ENCODE measurements at regions not wholly inside any gene's neighbourhood (a gene's known extent, or its start where the extent isn't known, plus 50 kb on each side); places are given as distances from the start of the nearest gene placed in this dataset.

GRCh38 chr20:52757411-52757810 lies 214.7 kb upstream of the TSHZ2 start:
- in situ Hi-C loops (cut with MboI; ENCODE audit: low sequenced_read_pairs, unreplicated experiment) = no loop called here
- TF ChIP-seq, protein P1, sequence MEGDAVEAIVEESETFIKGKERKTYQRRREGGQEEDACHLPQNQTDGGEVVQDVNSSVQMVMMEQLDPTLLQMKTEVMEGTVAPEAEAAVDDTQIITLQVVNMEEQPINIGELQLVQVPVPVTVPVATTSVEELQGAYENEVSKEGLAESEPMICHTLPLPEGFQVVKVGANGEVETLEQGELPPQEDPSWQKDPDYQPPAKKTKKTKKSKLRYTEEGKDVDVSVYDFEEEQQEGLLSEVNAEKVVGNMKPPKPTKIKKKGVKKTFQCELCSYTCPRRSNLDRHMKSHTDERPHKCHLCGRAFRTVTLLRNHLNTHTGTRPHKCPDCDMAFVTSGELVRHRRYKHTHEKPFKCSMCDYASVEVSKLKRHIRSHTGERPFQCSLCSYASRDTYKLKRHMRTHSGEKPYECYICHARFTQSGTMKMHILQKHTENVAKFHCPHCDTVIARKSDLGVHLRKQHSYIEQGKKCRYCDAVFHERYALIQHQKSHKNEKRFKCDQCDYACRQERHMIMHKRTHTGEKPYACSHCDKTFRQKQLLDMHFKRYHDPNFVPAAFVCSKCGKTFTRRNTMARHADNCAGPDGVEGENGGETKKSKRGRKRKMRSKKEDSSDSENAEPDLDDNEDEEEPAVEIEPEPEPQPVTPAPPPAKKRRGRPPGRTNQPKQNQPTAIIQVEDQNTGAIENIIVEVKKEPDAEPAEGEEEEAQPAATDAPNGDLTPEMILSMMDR (IDR thresholded peaks at IDR 0.05; ENCODE audit: borderline replicate concordance, control extremely low read depth, extremely low read depth, insufficient read depth, missing control alignments) = no peak
- DNase-seq (ENCODE audit: low spot score) = no peak

- in situ Hi-C loops (cut with MboI; ENCODE audit: low sequenced_read_pairs, unreplicated experiment) = no loop called here
- DNase-seq (ENCODE audit: low spot score) = no peak
- TF ChIP-seq, protein P1 (IDR thresholded peaks at IDR 0.05; ENCODE audit: borderline replicate concordance, control extremely low read depth, extremely low read depth, insufficient read depth, missing control alignments) = no peak
Observed at GRCh38 chr20:52755744-52756143, 216.4 kb upstream of the TSHZ2 start.

DNA sequence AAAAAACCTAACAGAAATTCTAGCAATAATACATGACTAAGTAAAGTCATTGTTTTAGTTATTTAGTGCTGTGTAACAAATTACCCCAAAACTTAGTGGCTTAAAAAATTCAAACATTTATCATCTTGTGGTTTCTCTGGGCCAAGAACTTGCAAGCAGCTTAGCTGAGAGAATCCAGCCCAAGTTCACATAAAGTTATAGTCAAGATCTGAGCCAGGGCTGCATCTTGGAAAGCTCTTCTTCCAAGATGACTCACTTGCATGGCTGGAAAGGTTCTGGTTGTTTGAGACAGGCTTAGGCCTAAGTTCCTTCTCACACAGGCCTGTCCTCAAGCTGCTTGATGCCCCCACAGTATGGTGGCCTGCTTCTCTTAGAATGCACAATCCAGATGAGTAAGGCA lies 217.8 kb upstream of the TSHZ2 start:
- in situ Hi-C loops (cut with MboI; ENCODE audit: low sequenced_read_pairs, unreplicated experiment) = no loop called here
- DNase-seq (ENCODE audit: low spot score) = no peak
- TF ChIP-seq, protein P1 (IDR thresholded peaks at IDR 0.05; ENCODE audit: borderline replicate concordance, control extremely low read depth, extremely low read depth, insufficient read depth, missing control alignments) = no peak

DNA sequence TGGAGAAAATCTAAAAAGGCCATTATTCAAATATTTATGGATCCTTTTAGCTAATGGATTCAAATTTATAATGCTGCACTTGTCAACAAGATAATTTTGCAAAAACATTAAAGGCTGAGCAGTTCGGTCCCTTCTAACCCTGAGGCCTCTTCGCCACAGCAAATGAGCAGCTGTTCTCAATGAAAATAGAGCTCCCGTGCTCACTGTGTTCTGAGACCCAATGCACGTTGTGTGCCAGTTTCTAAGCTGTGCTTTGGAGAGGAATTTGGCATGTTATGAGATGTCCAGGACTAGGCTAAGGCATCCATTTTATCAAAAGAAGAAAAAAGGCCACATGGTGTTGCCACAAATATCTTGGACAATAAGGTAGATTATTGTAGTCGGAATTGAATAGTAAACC lies 220.1 kb upstream of the TSHZ2 start:
- in situ Hi-C loops (cut with MboI; ENCODE audit: low sequenced_read_pairs, unreplicated experiment) = no loop called here
- TF ChIP-seq, protein P1 (IDR thresholded peaks at IDR 0.05; ENCODE audit: borderline replicate concordance, control extremely low read depth, extremely low read depth, insufficient read depth, missing control alignments) = no peak
- no peak for DNase-seq (ENCODE audit: low spot score)

DNA sequence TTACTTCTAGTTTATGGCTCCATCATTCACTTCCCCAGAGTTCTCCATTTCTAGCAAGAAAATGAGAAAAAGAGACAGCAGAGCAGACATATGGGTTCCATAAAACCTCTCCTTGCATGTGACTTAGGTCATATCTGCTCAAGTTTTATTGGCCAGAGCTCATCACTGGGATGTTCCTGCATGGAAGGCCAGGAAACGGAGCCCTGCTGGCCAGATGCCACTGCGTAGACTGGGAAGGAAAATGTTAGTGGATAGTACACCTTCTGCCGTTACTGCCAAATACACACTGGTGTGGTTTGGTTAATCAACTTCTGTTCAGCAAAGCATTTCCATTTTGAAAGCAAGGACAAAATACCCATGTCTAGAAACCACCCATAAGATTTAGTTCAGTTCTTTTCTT lies 220.6 kb upstream of the TSHZ2 start:
- no peak for DNase-seq (ENCODE audit: low spot score)
- in situ Hi-C loops (cut with MboI; ENCODE audit: low sequenced_read_pairs, unreplicated experiment) = no loop called here
- TF ChIP-seq, protein P1 (IDR thresholded peaks at IDR 0.05; ENCODE audit: borderline replicate concordance, control extremely low read depth, extremely low read depth, insufficient read depth, missing control alignments) = no peak

- TF ChIP-seq, protein P1 (IDR thresholded peaks at IDR 0.05; ENCODE audit: borderline replicate concordance, control extremely low read depth, extremely low read depth, insufficient read depth, missing control alignments) = no peak
- in situ Hi-C loops (cut with MboI; ENCODE audit: low sequenced_read_pairs, unreplicated experiment) = no loop called here
- DNase-seq (ENCODE audit: low spot score) = no peak
Observed at GRCh38 chr20:52749938-52750337, 222.2 kb upstream of the TSHZ2 start.

DNA sequence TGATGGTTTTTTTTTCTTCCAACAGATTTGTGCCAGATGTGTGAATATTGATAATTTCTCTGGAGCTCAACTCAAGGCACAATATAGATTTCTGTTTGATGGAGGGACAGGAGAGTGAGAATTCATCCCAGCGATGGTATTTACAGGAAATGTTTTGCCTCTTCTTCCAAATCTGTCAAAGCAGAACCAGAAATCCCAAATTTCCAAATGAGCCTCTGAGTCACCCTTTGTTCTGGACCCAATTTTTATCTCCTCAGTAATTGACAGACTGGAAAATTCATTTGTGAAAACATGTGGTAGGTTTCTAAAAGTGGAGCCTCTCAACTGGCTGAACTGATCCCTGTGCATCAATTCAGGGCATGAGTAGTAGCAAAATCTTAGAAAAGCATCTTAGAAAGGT lies 223.2 kb upstream of the TSHZ2 start:
- no peak for DNase-seq (ENCODE audit: low spot score)
- TF ChIP-seq, protein P1 (IDR thresholded peaks at IDR 0.05; ENCODE audit: borderline replicate concordance, control extremely low read depth, extremely low read depth, insufficient read depth, missing control alignments) = no peak
- in situ Hi-C loops (cut with MboI; ENCODE audit: low sequenced_read_pairs, unreplicated experiment) = no loop called here

All from GM13976 (cell line).